ENCODE measurements at regions not wholly inside any gene's neighbourhood (a gene's known extent, or its start where the extent isn't known, plus 50 kb on each side); places are given as distances from the start of the nearest gene placed in this dataset.

DNA sequence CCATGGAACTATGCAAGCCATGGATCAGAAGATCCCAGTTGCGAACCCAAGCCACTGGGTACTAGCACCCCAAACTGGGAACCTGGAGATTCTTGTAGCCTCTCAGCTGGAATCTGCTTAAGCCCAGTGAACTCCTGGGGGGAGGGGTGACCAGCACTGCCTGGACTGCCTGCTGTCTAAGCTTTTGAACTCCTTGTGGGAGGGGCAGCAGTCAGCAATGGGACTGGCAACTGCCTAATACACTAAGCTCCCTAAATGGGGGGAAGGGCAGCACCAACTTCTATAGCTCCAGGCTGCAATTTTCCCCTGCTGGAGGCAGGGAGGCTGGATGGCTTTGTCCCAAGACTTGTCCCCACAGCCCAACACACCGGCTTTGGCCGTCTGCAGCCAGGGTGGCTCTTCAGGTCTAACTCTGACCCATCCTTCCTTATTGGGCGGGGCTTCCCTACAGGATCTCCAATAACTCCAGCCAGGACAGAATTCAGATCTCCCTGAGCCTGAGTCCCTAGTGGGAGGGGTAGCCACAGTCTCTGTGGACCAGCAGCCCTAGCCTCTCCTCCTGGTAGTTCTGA lies 485.1 kb downstream of the SOX5 start:
- no peak for DNase-seq (ENCODE audit: low read depth)

- no peak for DNase-seq (ENCODE audit: low read depth)
Measured at GRCh38 chr12:23472329-23472971, 477.0 kb downstream of the SOX5 start.

DNA sequence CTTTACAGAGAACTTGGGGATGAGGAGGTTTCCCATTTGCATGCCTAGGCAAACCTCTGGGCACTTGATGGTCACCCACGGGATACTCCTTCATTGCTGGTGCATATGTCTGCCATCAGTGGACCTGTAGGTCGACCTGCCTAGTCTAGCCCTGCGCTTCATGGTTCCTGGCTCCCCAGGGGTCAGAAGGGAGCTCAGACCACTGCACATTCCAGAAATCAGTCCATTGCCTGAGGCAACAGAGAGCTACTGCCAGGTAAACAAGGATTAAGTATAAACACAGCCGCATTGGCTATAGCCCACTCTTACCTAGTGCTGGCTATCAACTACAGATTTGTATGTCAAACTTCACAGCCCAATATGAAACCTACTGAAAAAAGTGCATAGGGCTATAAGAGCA lies 476.4 kb downstream of the SOX5 start:
- no peak for DNase-seq (ENCODE audit: low read depth)

DNA sequence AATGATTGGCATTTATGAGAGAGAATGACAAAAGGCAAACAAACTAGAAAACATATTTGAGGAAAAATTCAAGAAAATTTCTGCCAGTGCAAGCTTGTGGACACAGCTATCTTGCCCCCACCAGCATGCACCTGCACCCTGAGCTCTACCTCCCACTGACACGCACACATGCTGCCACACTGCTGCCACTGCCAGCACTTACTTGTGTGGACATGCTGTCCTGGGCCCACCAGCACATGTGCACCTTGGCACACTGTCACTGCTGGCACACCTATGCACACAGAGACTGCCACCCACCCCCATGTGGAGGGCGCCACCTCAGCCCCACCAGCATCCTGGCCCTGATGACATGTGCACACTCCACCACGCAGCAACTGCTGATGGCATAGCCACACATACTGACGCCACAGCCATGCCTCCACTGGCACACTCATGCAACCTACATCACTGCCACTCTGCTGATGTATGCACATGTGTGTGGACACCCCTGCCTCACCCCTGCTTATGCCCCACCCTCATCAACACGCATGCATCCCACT lies 475.0 kb downstream of the SOX5 start:
- no peak for DNase-seq (ENCODE audit: low read depth)
